Peyer's patch (tissue), 4 donors: ENCODE measurements at regions not wholly inside any gene's neighbourhood (a gene's known extent, or its start where the extent isn't known, plus 50 kb on each side); places are given as distances from the start of the nearest gene placed in this dataset.
"Not testable (repeated sequence)": the region's sequence is repeated elsewhere in the genome, so short reads cannot be mapped to it uniquely, and the experiment has no call there.

ENCODE experiments used
- DNase-seq, 3 donors: peaks; one replicate each; pipeline ENCODE4 v3.0.0-alpha.2; 2017 to 2019
- H3K27ac ChIP-seq, 4 donors: fragments of 200-600 bp; sonication (generic); one replicate each; pipeline ENCODE4 v1.5.1; 2016 to 2019
- H3K27me3 ChIP-seq, 2 donors: fragments of 200-600 bp; sonication (generic); one replicate each; pipeline ENCODE4 v1.5.1; 2019
- H3K36me3 ChIP-seq, 3 donors: fragments of 200-600 bp; sonication (generic); one replicate each; pipeline ENCODE4 v1.5.1; 2016 to 2019
- H3K4me1 ChIP-seq, 4 donors: fragments of 200-600 bp; sonication (generic); one replicate each; pipeline ENCODE4 v1.5.1; 2016 to 2019
- H3K4me3 ChIP-seq, 4 donors: fragments of 200-600 bp; sonication (generic); 1 replicate in 3 of 4; 2 replicates in 1 of 4; pipeline ENCODE4 v1.5.1; 2016 to 2019; ENCODE audit warnings: mild to moderate bottlenecking in 1 of 4
- H3K9me3 ChIP-seq, 4 donors: fragments of 200-600 bp; sonication (generic); one replicate each; pipeline ENCODE4 v1.5.1; 2016 to 2019; ENCODE audit warnings: mild to moderate bottlenecking in 1 of 4
- small RNA-seq, 2 donors: library from RNA; depleted of rRNA; stranded (forward); fragments of <200 nt; gene quantifications; one replicate each; pipeline ENCODE3, GENCODE V24; 2016

DNA sequence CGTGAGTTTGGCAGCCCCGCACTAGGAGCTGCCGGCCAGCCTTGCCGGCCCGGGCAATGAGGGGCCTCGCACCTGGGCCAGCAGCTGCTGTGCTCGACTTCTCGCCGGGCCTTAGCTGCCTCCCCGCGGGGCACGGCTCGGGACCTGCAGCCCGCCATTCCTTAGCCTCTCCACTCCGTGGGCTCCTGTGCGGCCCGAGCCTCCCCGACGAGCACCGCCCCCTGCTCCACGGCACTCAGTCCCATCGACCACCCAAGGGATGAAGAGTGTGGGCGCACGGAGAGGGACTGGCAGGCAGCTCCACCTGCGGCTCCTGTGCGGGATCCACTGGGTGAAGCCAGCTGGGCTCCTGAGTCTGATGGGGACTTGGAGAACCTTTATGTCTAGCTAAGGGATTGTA is 51.4 kb upstream of the CLEC6A start:
- H3K4me1 ChIP-seq, H3K4me3 ChIP-seq, H3K36me3 ChIP-seq, DNase-seq, H3K9me3 ChIP-seq, H3K27me3 ChIP-seq, H3K27ac ChIP-seq: not testable (repeated sequence)

Small RNAs in the stretch of these regions (small RNA-seq; reads per million reads assigned to genes)
- 0 reads per million in 2 donors for gene AC092745.3
